ENCODE measurements at regions not wholly inside any gene's neighbourhood (a gene's known extent, or its start where the extent isn't known, plus 50 kb on each side); places are given as distances from the start of the nearest gene placed in this dataset.

DNA sequence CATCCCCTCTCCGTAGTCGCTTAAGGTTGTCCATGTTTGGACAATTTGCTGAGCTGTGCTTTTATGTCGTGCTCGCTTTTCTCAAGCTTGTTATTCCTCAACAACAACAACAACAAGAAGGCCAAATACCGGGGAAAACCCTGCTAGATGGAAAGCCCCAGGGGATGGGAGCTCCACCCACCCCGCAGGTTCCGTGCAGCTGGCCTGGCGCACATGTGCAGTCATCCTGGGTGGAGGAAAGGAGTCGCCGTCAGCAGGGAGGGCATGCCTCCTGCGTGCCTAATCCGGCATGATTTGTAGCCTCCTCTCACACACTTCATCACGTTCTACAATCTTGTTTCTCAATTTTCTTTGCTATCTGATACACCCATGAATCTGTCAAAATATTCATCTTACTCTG, 87.4 kb upstream of the SALL3 start:
- WGBS = 92% methylated on average over 13 of the region's 13 CpGs
- Histone ChIP-seq H3K36me3 (ENCODE audit: control insufficient read depth in 2 of 2, insufficient read depth in 2 of 2, low read length in 1 of 2) (no peaks in the 10 kb centered on the region), H3K27me3 (ENCODE audit: control insufficient read depth in 2 of 2, insufficient read depth in 1 of 2, low read length in 1 of 2) (no peaks in the 10 kb centered on the region), H3K4me3 (ENCODE audit: low read length in 2 of 2) (no peak overlapping the region), H3K9me3 (ENCODE audit: control insufficient read depth in 2 of 2, insufficient read depth in 1 of 2, low read length in 1 of 2) (no peaks in the 10 kb centered on the region), H3K27ac (ENCODE audit: low read depth in 1 of 2, low read length in 1 of 2) (no peak overlapping the region), H3K4me1 (ENCODE audit: control insufficient read depth in 2 of 2, insufficient read depth in 2 of 2, low read length in 2 of 2) (no peaks in the 10 kb centered on the region)
- no peak for DNase-seq (ENCODE audit: low read depth in 6 of 9, low spot score in 9 of 9)

DNA sequence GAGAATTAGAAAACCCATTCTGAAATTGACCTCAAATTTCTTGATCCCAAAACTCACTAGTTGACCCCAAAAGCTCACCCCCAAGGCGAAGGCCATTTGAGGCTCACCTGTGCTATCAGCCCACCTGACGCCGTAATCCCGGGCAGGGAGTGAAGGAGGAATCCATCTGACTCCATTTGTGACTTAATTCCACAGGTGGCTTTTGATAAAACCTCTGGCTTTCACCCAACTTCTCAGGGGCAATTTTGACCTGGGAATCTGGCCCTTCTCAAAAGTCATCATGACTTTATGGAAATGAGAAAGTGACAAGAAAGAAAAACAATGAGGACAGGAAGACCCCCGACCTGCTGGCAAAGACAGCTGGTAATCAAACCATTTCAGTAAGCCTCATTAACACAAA, 86.9 kb upstream of the SALL3 start:
- no peaks in the 10 kb centered on the region for H3K4me1 ChIP-seq (ENCODE audit: control insufficient read depth in 2 of 2, insufficient read depth in 2 of 2, low read length in 2 of 2)
- no peak for DNase-seq (ENCODE audit: low read depth in 6 of 9, low spot score in 9 of 9)
- no peaks in the 10 kb centered on the region for H3K9me3 ChIP-seq (ENCODE audit: control insufficient read depth in 2 of 2, insufficient read depth in 1 of 2, low read length in 1 of 2)
- 93% methylated on average over 5 of the region's 5 CpGs for WGBS
- no peaks in the 10 kb centered on the region for H3K27me3 ChIP-seq (ENCODE audit: control insufficient read depth in 2 of 2, insufficient read depth in 1 of 2, low read length in 1 of 2)
- no peak overlapping the region for H3K27ac ChIP-seq (ENCODE audit: low read depth in 1 of 2, low read length in 1 of 2)
- H3K4me3 ChIP-seq (ENCODE audit: low read length in 2 of 2) = no peak overlapping the region
- H3K36me3 ChIP-seq (ENCODE audit: control insufficient read depth in 2 of 2, insufficient read depth in 2 of 2, low read length in 1 of 2) = no peaks in the 10 kb centered on the region

DNA sequence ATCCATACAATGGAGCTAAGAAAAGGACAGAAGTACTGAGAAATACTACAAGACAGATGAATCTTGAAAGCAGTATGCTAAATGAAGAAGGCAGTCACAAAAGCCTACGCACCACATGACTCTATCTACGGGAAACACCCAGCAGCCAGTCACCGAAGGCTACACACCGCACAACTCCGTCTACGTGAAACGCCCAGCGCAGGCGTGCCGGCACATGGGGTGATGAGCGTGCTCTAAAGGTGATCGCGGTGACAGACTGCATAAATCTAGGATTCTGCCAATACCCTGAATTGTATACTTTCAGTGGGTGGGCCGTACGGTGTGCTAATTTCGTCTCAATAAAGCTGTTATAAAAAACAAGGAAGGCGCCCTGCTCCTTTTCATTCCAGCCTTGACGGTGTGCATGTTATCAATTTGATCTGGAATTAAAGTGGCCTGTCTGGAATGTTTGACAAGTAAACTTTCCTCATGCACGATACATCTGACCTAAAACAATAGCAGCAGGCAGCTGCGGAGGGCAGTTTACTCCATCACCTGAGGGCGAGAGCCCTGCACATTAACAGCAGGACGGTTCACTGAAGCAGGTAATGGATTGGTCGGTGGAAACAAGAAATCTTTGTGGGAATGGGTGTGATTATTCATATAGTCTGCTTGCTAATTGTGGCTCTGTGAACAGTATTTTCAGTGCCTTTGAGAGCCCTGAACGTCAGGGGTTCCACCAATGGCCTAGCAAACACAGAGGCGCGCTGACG, 86.2 kb upstream of the SALL3 start:
- Histone ChIP-seq H3K4me1 (ENCODE audit: control insufficient read depth in 2 of 2, insufficient read depth in 2 of 2, low read length in 2 of 2) (no peaks in the 10 kb centered on the region), H3K27ac (ENCODE audit: low read depth in 1 of 2, low read length in 1 of 2) (no peak overlapping the region), H3K27me3 (ENCODE audit: control insufficient read depth in 2 of 2, insufficient read depth in 1 of 2, low read length in 1 of 2) (no peaks in the 10 kb centered on the region), H3K4me3 (ENCODE audit: low read length in 2 of 2) (no peak overlapping the region), H3K9me3 (ENCODE audit: control insufficient read depth in 2 of 2, insufficient read depth in 1 of 2, low read length in 1 of 2) (no peaks in the 10 kb centered on the region), H3K36me3 (ENCODE audit: control insufficient read depth in 2 of 2, insufficient read depth in 2 of 2, low read length in 1 of 2) (no peaks in the 10 kb centered on the region)
- 95% methylated on average over 27 of the region's 27 CpGs for WGBS
- no peak for DNase-seq (ENCODE audit: low read depth in 6 of 9, low spot score in 9 of 9)

DNA sequence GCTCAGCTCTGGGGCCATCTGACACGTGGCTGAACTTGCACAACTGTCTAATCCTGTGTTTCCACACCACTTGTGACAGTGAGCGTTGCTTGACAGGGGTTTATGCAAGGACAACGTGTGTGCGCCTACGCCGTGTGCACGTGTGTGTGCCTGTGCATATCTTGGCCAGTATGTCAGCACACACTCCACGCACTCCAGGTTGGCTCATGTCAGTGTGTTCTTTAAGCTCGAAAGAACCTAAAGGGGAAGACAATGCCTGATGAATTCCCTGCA, 85.6 kb upstream of the SALL3 start:
- Histone ChIP-seq H3K36me3 (ENCODE audit: control insufficient read depth in 2 of 2, insufficient read depth in 2 of 2, low read length in 1 of 2) (no peaks in the 10 kb centered on the region), H3K9me3 (ENCODE audit: control insufficient read depth in 2 of 2, insufficient read depth in 1 of 2, low read length in 1 of 2) (no peaks in the 10 kb centered on the region), H3K27me3 (ENCODE audit: control insufficient read depth in 2 of 2, insufficient read depth in 1 of 2, low read length in 1 of 2) (no peaks in the 10 kb centered on the region), H3K27ac (ENCODE audit: low read depth in 1 of 2, low read length in 1 of 2) (no peak overlapping the region), H3K4me3 (ENCODE audit: low read length in 2 of 2) (no peak overlapping the region), H3K4me1 (ENCODE audit: control insufficient read depth in 2 of 2, insufficient read depth in 2 of 2, low read length in 2 of 2) (no peaks in the 10 kb centered on the region)
- no peak for DNase-seq (ENCODE audit: low read depth in 6 of 9, low spot score in 9 of 9)
- 87% methylated on average over 9 of the region's 9 CpGs for WGBS

DNA sequence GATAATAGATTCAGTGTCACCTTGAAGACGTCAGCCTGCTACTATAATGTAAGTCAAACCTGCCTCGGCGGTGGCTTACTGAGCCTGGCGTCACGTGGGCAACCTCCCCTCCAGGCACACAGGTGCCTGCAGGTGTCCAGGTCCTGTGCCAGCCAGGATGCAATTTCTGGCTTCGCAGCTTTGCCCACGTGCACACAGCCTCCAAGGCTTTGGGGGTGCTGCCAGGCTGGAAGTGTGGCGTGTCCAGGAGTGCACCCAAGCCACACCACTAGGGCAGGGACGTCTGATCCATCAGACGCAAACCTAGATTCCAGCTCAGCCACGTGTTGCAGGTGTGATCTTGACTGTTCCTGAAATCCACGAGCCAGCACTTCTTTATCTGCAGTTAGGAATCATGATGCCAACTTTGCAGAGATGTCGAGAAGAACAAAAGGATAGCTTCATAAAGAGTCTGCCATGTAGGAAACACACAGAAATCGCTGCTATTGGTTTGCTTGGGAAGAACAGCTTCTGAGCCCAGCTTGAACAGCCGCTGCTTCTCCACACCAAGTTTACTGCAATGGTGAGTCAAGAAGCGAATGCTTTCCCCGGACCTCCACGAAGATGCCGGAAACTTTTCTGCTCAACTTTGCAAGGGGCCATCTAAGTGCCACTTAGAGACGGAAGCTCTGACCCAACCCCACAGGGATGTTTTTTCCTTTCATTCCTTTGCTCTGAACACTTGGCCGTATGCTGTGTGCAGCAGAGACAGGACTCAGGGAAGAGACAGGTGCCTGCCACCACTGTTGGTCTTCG, 84.2 kb upstream of the SALL3 start:
- Histone ChIP-seq H3K36me3 (ENCODE audit: control insufficient read depth in 2 of 2, insufficient read depth in 2 of 2, low read length in 1 of 2) (no peaks in the 10 kb centered on the region), H3K4me3 (ENCODE audit: low read length in 2 of 2) (no peak overlapping the region), H3K9me3 (ENCODE audit: control insufficient read depth in 2 of 2, insufficient read depth in 1 of 2, low read length in 1 of 2) (peaks cover 0 to 4% of the 10 kb centered on the region in 2 donors), H3K4me1 (ENCODE audit: control insufficient read depth in 2 of 2, insufficient read depth in 2 of 2, low read length in 2 of 2) (no peaks in the 10 kb centered on the region), H3K27ac (ENCODE audit: low read depth in 1 of 2, low read length in 1 of 2) (no peak overlapping the region), H3K27me3 (ENCODE audit: control insufficient read depth in 2 of 2, insufficient read depth in 1 of 2, low read length in 1 of 2) (no peaks in the 10 kb centered on the region)
- 91% methylated on average over 22 of the region's 22 CpGs for WGBS
- DNase-seq (ENCODE audit: low read depth in 6 of 9, low spot score in 9 of 9) = no peak

DNA sequence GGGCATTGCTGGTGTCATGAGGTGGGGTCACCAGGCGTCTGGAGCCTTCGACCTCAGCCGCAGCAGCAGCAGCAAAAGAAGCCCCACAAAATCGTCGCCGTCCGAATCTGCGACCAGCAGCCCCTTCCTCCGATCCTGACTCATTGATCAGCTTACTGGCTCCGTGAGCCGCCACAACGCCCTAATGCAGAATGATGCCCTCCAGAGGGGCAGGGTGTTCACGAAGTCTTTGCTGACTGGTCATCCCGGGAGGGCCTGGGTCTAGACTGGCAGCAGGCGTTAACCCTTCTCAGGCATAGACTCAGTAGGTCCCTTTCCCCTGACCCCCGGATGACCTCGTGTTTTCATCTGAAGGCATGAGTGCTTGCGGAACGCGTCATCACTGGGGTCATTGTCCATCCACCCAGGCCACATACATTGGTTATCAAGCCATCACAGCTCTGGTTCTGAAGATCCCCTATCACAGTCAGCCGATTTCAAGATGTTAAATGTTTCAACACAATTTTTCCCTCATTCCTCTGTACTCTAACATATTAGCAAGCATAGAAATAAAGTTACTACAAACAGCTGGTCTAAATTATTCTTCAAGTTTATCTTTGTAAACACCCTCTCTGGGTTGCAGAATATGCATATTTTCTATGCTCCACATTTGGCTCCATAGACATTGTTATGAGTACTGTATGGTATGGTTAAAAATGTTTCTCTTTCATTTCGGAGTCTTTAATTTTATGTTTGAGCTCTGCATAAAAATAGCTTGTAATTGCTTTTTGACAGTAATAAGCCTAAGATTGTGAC, 83.3 kb upstream of the SALL3 start:
- no peak for DNase-seq (ENCODE audit: low read depth in 6 of 9, low spot score in 9 of 9)
- Histone ChIP-seq H3K4me1 (ENCODE audit: control insufficient read depth in 2 of 2, insufficient read depth in 2 of 2, low read length in 2 of 2) (no peaks in the 10 kb centered on the region), H3K4me3 (ENCODE audit: low read length in 2 of 2) (no peak overlapping the region)

DNA sequence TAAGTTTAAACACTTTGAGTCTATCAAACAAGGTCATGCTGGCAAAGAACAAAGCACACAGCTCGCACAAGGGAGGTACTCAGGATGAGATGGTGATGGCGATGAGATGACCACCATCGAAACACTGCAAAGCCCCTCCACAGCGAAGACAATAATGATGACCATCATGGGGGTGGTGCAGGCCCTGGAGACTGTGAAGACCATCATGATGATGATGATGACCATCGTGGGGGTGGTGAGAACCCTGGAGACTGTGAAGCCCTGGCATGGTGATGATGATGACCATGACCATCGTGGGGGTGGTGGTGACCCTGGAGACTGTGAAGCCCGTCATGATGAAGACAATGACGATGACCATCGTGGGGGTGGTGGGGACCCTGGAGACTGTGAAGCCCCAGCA, 81.6 kb upstream of the SALL3 start:
- no peak overlapping the region for H3K27ac ChIP-seq (ENCODE audit: low read depth in 1 of 2, low read length in 1 of 2)
- H3K4me3 ChIP-seq (ENCODE audit: low read length in 2 of 2) = no peak overlapping the region
- H3K4me1 ChIP-seq (ENCODE audit: control insufficient read depth in 2 of 2, insufficient read depth in 2 of 2, low read length in 2 of 2) = no peaks in the 10 kb centered on the region
- DNase-seq (ENCODE audit: low read depth in 6 of 9, low spot score in 9 of 9) = no peak
- H3K9me3 ChIP-seq (ENCODE audit: control insufficient read depth in 2 of 2, insufficient read depth in 1 of 2, low read length in 1 of 2) = peaks cover 0 to 4% of the 10 kb centered on the region in 2 donors
- H3K36me3 ChIP-seq (ENCODE audit: control insufficient read depth in 2 of 2, insufficient read depth in 2 of 2, low read length in 1 of 2) = no peaks in the 10 kb centered on the region
- 94% methylated on average over 9 of the region's 9 CpGs for WGBS
- H3K27me3 ChIP-seq (ENCODE audit: control insufficient read depth in 2 of 2, insufficient read depth in 1 of 2, low read length in 1 of 2) = no peaks in the 10 kb centered on the region

More for the DNA sequence above, 83.3 kb upstream of the SALL3 start:
- Histone ChIP-seq H3K27ac (ENCODE audit: low read depth in 1 of 2, low read length in 1 of 2) (no peak overlapping the region), H3K27me3 (ENCODE audit: control insufficient read depth in 2 of 2, insufficient read depth in 1 of 2, low read length in 1 of 2) (no peaks in the 10 kb centered on the region), H3K9me3 (ENCODE audit: control insufficient read depth in 2 of 2, insufficient read depth in 1 of 2, low read length in 1 of 2) (peaks cover 0 to 4% of the 10 kb centered on the region in 2 donors), H3K36me3 (ENCODE audit: control insufficient read depth in 2 of 2, insufficient read depth in 2 of 2, low read length in 1 of 2) (no peaks in the 10 kb centered on the region)
- 93% methylated on average over 22 of the region's 22 CpGs for WGBS

DNA sequence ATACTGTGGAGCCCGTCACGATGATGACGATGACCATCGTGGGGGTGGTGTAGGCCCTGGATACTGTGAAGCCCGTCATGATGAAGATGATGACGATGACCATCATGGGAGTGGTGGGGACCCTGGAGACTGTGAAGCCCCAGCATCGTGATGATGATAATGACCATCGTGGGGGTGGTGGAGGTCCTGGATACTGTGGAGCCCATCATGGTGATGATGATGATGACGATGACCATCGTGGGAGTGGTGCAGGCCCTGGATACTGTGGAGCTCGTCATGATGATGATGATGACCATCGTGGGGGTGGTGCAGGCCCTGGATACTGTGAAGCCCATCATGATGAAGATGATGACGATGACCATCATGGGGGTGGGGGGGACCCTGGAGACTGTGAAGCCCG, 81.0 kb upstream of the SALL3 start:
- 95% methylated on average over 14 of the region's 14 CpGs for WGBS
- Histone ChIP-seq H3K36me3 (ENCODE audit: control insufficient read depth in 2 of 2, insufficient read depth in 2 of 2, low read length in 1 of 2) (no peaks in the 10 kb centered on the region), H3K9me3 (ENCODE audit: control insufficient read depth in 2 of 2, insufficient read depth in 1 of 2, low read length in 1 of 2) (peaks cover 0 to 4% of the 10 kb centered on the region in 2 donors), H3K27me3 (ENCODE audit: control insufficient read depth in 2 of 2, insufficient read depth in 1 of 2, low read length in 1 of 2) (no peaks in the 10 kb centered on the region), H3K4me1 (ENCODE audit: control insufficient read depth in 2 of 2, insufficient read depth in 2 of 2, low read length in 2 of 2) (no peaks in the 10 kb centered on the region), H3K27ac (ENCODE audit: low read depth in 1 of 2, low read length in 1 of 2) (no peak overlapping the region), H3K4me3 (ENCODE audit: low read length in 2 of 2) (no peak overlapping the region)
- no peak for DNase-seq (ENCODE audit: low read depth in 6 of 9, low spot score in 9 of 9)

DNA sequence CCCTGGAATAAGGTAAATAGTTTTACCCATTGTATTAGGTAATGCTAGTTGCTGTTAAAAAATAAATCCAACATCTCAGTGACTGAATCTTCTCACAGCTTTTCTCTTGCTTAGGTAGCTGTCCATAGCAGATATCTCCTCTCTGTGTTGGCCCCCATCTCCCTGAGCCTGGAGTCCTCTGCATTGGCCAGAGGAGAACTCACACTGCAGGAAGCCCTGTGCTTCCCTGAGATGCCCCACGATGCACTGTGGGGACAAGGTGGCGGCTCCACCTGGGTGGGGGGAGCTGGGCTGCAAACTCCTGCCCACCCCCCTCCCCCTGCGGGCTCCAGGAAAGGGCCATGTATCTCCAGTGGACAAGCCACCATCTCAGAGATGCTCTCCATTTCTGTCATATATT, 80.4 kb upstream of the SALL3 start:
- no peak for DNase-seq (ENCODE audit: low read depth in 6 of 9, low spot score in 9 of 9)

More for the DNA sequence above, 80.4 kb upstream of the SALL3 start:
- no peaks in the 10 kb centered on the region for H3K27me3 ChIP-seq (ENCODE audit: control insufficient read depth in 2 of 2, insufficient read depth in 1 of 2, low read length in 1 of 2)
- no peaks in the 10 kb centered on the region for H3K36me3 ChIP-seq (ENCODE audit: control insufficient read depth in 2 of 2, insufficient read depth in 2 of 2, low read length in 1 of 2)
- WGBS = 96% methylated on average over 3 of the region's 3 CpGs
- peaks cover 0 to 4% of the 10 kb centered on the region in 2 donors for H3K9me3 ChIP-seq (ENCODE audit: control insufficient read depth in 2 of 2, insufficient read depth in 1 of 2, low read length in 1 of 2)
- no peaks in the 10 kb centered on the region for H3K4me1 ChIP-seq (ENCODE audit: control insufficient read depth in 2 of 2, insufficient read depth in 2 of 2, low read length in 2 of 2)
- no peak overlapping the region for H3K27ac ChIP-seq (ENCODE audit: low read depth in 1 of 2, low read length in 1 of 2)
- no peak overlapping the region for H3K4me3 ChIP-seq (ENCODE audit: low read length in 2 of 2)

Data from thymus (tissue), 11 donors.